IMR-90 (cell line): ENCODE measurements at regions not wholly inside any gene's neighbourhood (a gene's known extent, or its start where the extent isn't known, plus 50 kb on each side); places are given as distances from the start of the nearest gene placed in this dataset.

Experiments
- ATAC-seq: fragments of 200-7000 bp; cut with Tn5 transposase; 2 replicates; pipeline ENCODE4 v1.9.1; 2020; ENCODE audit warnings: low read depth, mild to moderate bottlenecking, moderate library complexity
- BruUV-seq: library from RNA; stranded (reverse); fragments of 400-500 nt; replicated peaks from 2 replicates; lab custom pipeline; 2021; lab: Mats Ljungman, UMichigan
- CTCF ChIA-PET: fragments of 300-600 bp; formaldehyde crosslinking; extraction: SDS; loops from one replicate; lab custom pipeline; 2021; ENCODE audit warnings: antibody characterized with exemption; lab: Yijun Ruan, JAX
- POLR2A ChIA-PET: fragments of 300-600 bp; sonication (Branson Sonifier 250); formaldehyde crosslinking; loops from one replicate; lab custom pipeline; 2022; ENCODE audit warnings: antibody characterized with exemption; ENCODE audit not compliant: unreplicated experiment; lab: Charles Lee
- DNase-seq: peaks from one replicate; pipeline ENCODE4 v3.0.0; 2013
- H2AFZ ChIP-seq: replicated peaks from 2 replicates; pipeline ENCODE3; 2013; ENCODE audit warnings: low read length, mild to moderate bottlenecking; ENCODE audit not compliant: poor library complexity
- H2AK5ac ChIP-seq: 2 replicates; pipeline ENCODE4 v1.6.1; 2013; ENCODE audit warnings: low read depth, low read length, inconsistent platforms
- H2AK9ac ChIP-seq: replicated peaks from 2 replicates; pipeline ENCODE3; 2013; ENCODE audit warnings: mild to moderate bottlenecking, low read depth, low read length, moderate library complexity; ENCODE audit not compliant: poor library complexity
- H2BK120ac ChIP-seq: 2 replicates; pipeline ENCODE4 v1.6.1; 2013; ENCODE audit warnings: low read depth, low read length, inconsistent platforms
- H2BK15ac ChIP-seq: 3 replicates; pipeline ENCODE4 v1.6.1; 2013; ENCODE audit warnings: low read depth, low read length, inconsistent platforms
- H2BK20ac ChIP-seq: 2 replicates; pipeline ENCODE4 v1.6.1; 2013; ENCODE audit warnings: low read depth, mild to moderate bottlenecking, inconsistent platforms, low read length, moderate library complexity
- H2BK5ac ChIP-seq: 2 replicates; pipeline ENCODE4 v1.6.1; 2013; ENCODE audit warnings: mild to moderate bottlenecking, low read depth, low read length, inconsistent platforms; ENCODE audit not compliant: poor library complexity, severe bottlenecking
- H3K14ac ChIP-seq: replicated peaks from 2 replicates; pipeline ENCODE4 v1.6.1; 2013; ENCODE audit warnings: low read depth, low read length, inconsistent platforms
- H3K18ac ChIP-seq: 2 replicates; pipeline ENCODE4 v1.6.1; 2013; ENCODE audit warnings: low read depth, low read length, control low read depth
- H3K23ac ChIP-seq: 2 replicates; pipeline ENCODE4 v1.6.1; 2013; ENCODE audit warnings: low read depth, low read length, inconsistent platforms
- H3K27ac ChIP-seq: 2 replicates; pipeline ENCODE4 v1.5.1; 2013; ENCODE audit warnings: mild to moderate bottlenecking, control low read depth, low read length; ENCODE audit not compliant: insufficient read depth
- H3K27me3 ChIP-seq: 2 replicates; pipeline ENCODE4 v1.6.1; 2013; ENCODE audit warnings: low read length; ENCODE audit not compliant: control insufficient read depth, insufficient read depth
- H3K36me3 ChIP-seq: 2 replicates; pipeline ENCODE4 v1.6.1; 2013; ENCODE audit warnings: low read length, mixed read lengths; ENCODE audit not compliant: control insufficient read depth, insufficient read depth
- H3K4ac ChIP-seq: 2 replicates; pipeline ENCODE4 v1.6.1; 2013; ENCODE audit warnings: low read depth, low read length, inconsistent platforms
- H3K4me1 ChIP-seq: 2 replicates; pipeline ENCODE4 v1.6.1; 2013; ENCODE audit warnings: low read length, mixed read lengths; ENCODE audit not compliant: control insufficient read depth, insufficient read depth
- H3K4me2 ChIP-seq: 2 replicates; pipeline ENCODE4 v1.6.1; 2013; ENCODE audit warnings: low read depth, mild to moderate bottlenecking, control low read depth, low read length, moderate library complexity
- H3K4me3 ChIP-seq: 2 replicates; pipeline ENCODE4 v1.5.1; 2013; ENCODE audit warnings: low read depth, mild to moderate bottlenecking, control low read depth, low read length, moderate library complexity; ENCODE audit not compliant: insufficient read depth
- H3K56ac ChIP-seq: 2 replicates; pipeline ENCODE4 v1.6.1; 2013; ENCODE audit warnings: low read length, inconsistent platforms; ENCODE audit not compliant: insufficient read depth; ENCODE audit errors: extremely low read depth
- H3K79me1 ChIP-seq, 2 experiments: 2 replicates each; pipeline ENCODE4 v1.6.1; 2013; ENCODE audit warnings: low read length in 2 of 2, inconsistent platforms in 1 of 2, low read depth in 1 of 2
- H3K9ac ChIP-seq: 2 replicates; pipeline ENCODE4 v1.6.1; 2013; ENCODE audit warnings: low read depth, low read length, control low read depth
- H3K9me1 ChIP-seq: 2 replicates; pipeline ENCODE4 v1.6.1; 2013; ENCODE audit warnings: low read length, inconsistent platforms; ENCODE audit not compliant: insufficient read depth
- H3K9me3 ChIP-seq: 2 replicates; pipeline ENCODE4 v1.6.1; 2013; ENCODE audit warnings: low read length; ENCODE audit not compliant: control insufficient read depth, insufficient read depth
- H4K20me1 ChIP-seq: 2 replicates; pipeline ENCODE4 v1.6.1; 2013; ENCODE audit warnings: low read length, inconsistent platforms; ENCODE audit not compliant: insufficient read depth
- H4K5ac ChIP-seq: 2 replicates; pipeline ENCODE4 v1.6.1; 2013; ENCODE audit warnings: mild to moderate bottlenecking, low read depth, low read length, control low read depth
- H4K8ac ChIP-seq, 2 experiments: 2 replicates each; pipeline ENCODE4 v1.6.1; 2013; ENCODE audit warnings: low read depth in 2 of 2, low read length in 2 of 2, control low read depth in 1 of 2, inconsistent platforms in 1 of 2
- H4K91ac ChIP-seq: 2 replicates; pipeline ENCODE4 v1.6.1; 2013; ENCODE audit warnings: low read depth, low read length, inconsistent platforms; ENCODE audit not compliant: insufficient read depth
- CEBPB ChIP-seq: IDR thresholded peaks from 2 replicates; pipeline ENCODE4 v1.6.1; 2012; ENCODE audit warnings: low read depth, low read length, improper control_type of control experiment
- CHD1 ChIP-seq: IDR thresholded peaks from 2 replicates; pipeline ENCODE4 v1.6.1; 2012; ENCODE audit warnings: low read depth, low read length, improper control_type of control experiment
- CTCF ChIP-seq: conservative IDR thresholded peaks from 2 replicates; pipeline ENCODE4 v1.5.1; 2012; ENCODE audit warnings: mild to moderate bottlenecking, low read depth, low read length, improper control_type of control experiment
- ELK1 ChIP-seq: fragments of 150-350 bp; IDR thresholded peaks from 2 replicates; pipeline ENCODE4 v1.6.1; 2016; ENCODE audit warnings: low read depth, mild to moderate bottlenecking, low read length, moderate library complexity, borderline replicate concordance
- FOS ChIP-seq: fragments of 150-350 bp; IDR thresholded peaks from 2 replicates; pipeline ENCODE4 v1.6.1; 2016; ENCODE audit warnings: low read depth, low read length
- MAZ ChIP-seq: IDR thresholded peaks from 2 replicates; pipeline ENCODE4 v1.6.1; 2012; ENCODE audit warnings: low read depth, mild to moderate bottlenecking, low read length, improper control_type of control experiment, moderate library complexity, borderline replicate concordance
- NFE2L2 ChIP-seq: fragments of 150-350 bp; IDR thresholded peaks from 2 replicates; pipeline ENCODE4 v1.6.1; 2016; ENCODE audit warnings: low read depth, mild to moderate bottlenecking, low read length
- POLR2A ChIP-seq: IDR thresholded peaks from 2 replicates; pipeline ENCODE4 v1.6.1; 2012; ENCODE audit warnings: mild to moderate bottlenecking, low read depth, low read length
- RCOR1 ChIP-seq: IDR thresholded peaks from 2 replicates; pipeline ENCODE4 v1.6.1; 2012; ENCODE audit warnings: mild to moderate bottlenecking, low read length, improper control_type of control experiment; ENCODE audit not compliant: insufficient replicate concordance
- RFX5 ChIP-seq: IDR thresholded peaks from 2 replicates; pipeline ENCODE4 v1.8.0; 2012; ENCODE audit warnings: low read depth, mild to moderate bottlenecking, low read length, moderate library complexity
- SMC3 ChIP-seq: fragments of 150-350 bp; IDR thresholded peaks from 2 replicates; pipeline ENCODE4 v1.6.1; 2016; ENCODE audit warnings: low read depth, mild to moderate bottlenecking, antibody characterized with exemption, low read length, moderate library complexity
- USF2 ChIP-seq: fragments of 150-350 bp; IDR thresholded peaks from 2 replicates; pipeline ENCODE4 v1.6.1; 2017; ENCODE audit warnings: mild to moderate bottlenecking, antibody characterized with exemption, low read length, low read depth
- WGBS, 2 experiments: methylation state at CpG; one replicate each; pipeline versions ENCODE4 v1.1.5 to v1.1.7; 2013; ENCODE audit warnings: missing lambda C conversion rate in 2 of 2; ENCODE audit not compliant: insufficient read length in 1 of 2; ENCODE audit errors: extremely low coverage in 2 of 2; 5-methylcytosine and 5-hydroxymethylcytosine counted together
- dilution Hi-C: fragments of 300-500 bp; cut with HindIII; formaldehyde crosslinking; loops from one replicate; pipeline ENCODE4 v1.14.3; 2018; ENCODE audit warnings: low sequenced_read_pairs; ENCODE audit not compliant: unreplicated experiment
- in situ Hi-C: fragments of 300-500 bp; cut with MboI; formaldehyde crosslinking; loops from 3 replicates; pipeline ENCODE4 v1.14.3; 2019; ENCODE audit warnings: low sequenced_read_pairs, inconsistent platforms, mixed read lengths
- intact Hi-C: fragments of 100-400 bp; cut with micrococcal nuclease; formaldehyde crosslinking; loops from 2 replicates; pipeline ENCODE4 v1.10.0; 2022

GRCh38 chr7:88465600-88465999 lies 158.9 kb upstream of the STEAP4 start:
- H3K9ac ChIP-seq = no peak overlapping the region
- TF ChIP-seq NFE2L2 (no peak), CTCF (no peak), USF2 (no peak), RCOR1 (no peak), RFX5 (no peak), FOS (no peak), SMC3 (no peak), POLR2A (no peak), CHD1 (no peak), MAZ (no peak), ELK1 (no peak), CEBPB (no peak)
- intact Hi-C loops (no loop called here), in situ Hi-C loops (no loop called here), dilution Hi-C loops (no loop called here)
- ChIA-PET CTCF (no interaction called here), POLR2A (no interaction called here)
- no peak overlapping the region for H3K27ac ChIP-seq
- no peak overlapping the region for H2BK20ac ChIP-seq
- no peak overlapping the region for H2AK5ac ChIP-seq
- no peaks in the 10 kb centered on the region for H3K4me1 ChIP-seq
- no peak overlapping the region for H3K4ac ChIP-seq
- H2BK120ac ChIP-seq = no peak overlapping the region
- H4K91ac ChIP-seq = no peak overlapping the region
- 0% methylated on average over 1 of the region's 4 CpGs; no CpG with 5 or more reads in 1 of the 2 experiments for WGBS, 2 experiments
- H2BK5ac ChIP-seq = no peak overlapping the region
- ATAC-seq (no peak), DNase-seq (no peak)
- BruUV-seq = no TSS peak
- no peak overlapping the region for H3K14ac ChIP-seq
- H3K79me1 ChIP-seq = no peaks in the 10 kb centered on the region
- H4K20me1 ChIP-seq = no peaks in the 10 kb centered on the region
- no peak overlapping the region for H4K5ac ChIP-seq
- H3K18ac ChIP-seq = no peak overlapping the region
- H2BK15ac ChIP-seq = no peak overlapping the region
- no peak overlapping the region for H3K4me3 ChIP-seq
- H3K23ac ChIP-seq = no peak overlapping the region
- no peak overlapping the region for H3K56ac ChIP-seq
- H3K36me3 ChIP-seq = no peaks in the 10 kb centered on the region
- no peak overlapping the region for H2AK9ac ChIP-seq
- H3K9me1 ChIP-seq = no peaks in the 10 kb centered on the region
- no peaks in the 10 kb centered on the region for H3K27me3 ChIP-seq
- peaks cover 10% of the 10 kb centered on the region for H3K9me3 ChIP-seq
- H4K8ac ChIP-seq = no peak overlapping the region
- no peak overlapping the region for H3K4me2 ChIP-seq
- H2AFZ ChIP-seq = no peak overlapping the region
